CD4-positive, CD25-positive, alpha-beta regulatory T cell (primary cell): ENCODE measurements at regions not wholly inside any gene's neighbourhood (a gene's known extent, or its start where the extent isn't known, plus 50 kb on each side); places are given as distances from the start of the nearest gene placed in this dataset.

Source experiments
- ATAC-seq, 2 donors: fragments of 150-1000 bp; cut with Tn5 transposase; one replicate each; pipeline ENCODE4 v1.10.0; 2021; ENCODE audit warnings: low read depth in 2 of 2, moderate number of reproducible peaks in 2 of 2, moderate library complexity in 1 of 2
- DNase-seq, 3 donors: peaks; one replicate each; pipeline versions ENCODE4 v3.0.0 to v3.0.0-alpha.2; 2012 to 2022; ENCODE audit warnings: mixed read lengths in 1 of 3
- H3K27ac ChIP-seq: one replicate; pipeline ENCODE4 v1.7.0; 2013; ENCODE audit warnings: mild to moderate bottlenecking, low read length; ENCODE audit not compliant: insufficient read depth, poor library complexity, severe bottlenecking
- H3K27me3 ChIP-seq: one replicate; pipeline ENCODE4 v1.7.0; 2013; ENCODE audit warnings: low read length; ENCODE audit not compliant: control insufficient read depth, insufficient read depth
- H3K36me3 ChIP-seq: one replicate; pipeline ENCODE4 v1.7.0; 2013; ENCODE audit warnings: mild to moderate bottlenecking, low read length, moderate library complexity; ENCODE audit not compliant: control insufficient read depth, insufficient read depth
- H3K4me1 ChIP-seq: 2 replicates; pipeline ENCODE4 v1.7.0; 2013; ENCODE audit warnings: mild to moderate bottlenecking, low read length; ENCODE audit not compliant: insufficient read depth, control insufficient read depth, poor library complexity, severe bottlenecking
- H3K4me3 ChIP-seq: one replicate; pipeline ENCODE4 v1.7.0; 2013; ENCODE audit warnings: low read depth, mild to moderate bottlenecking, low read length, moderate library complexity
- H3K9me3 ChIP-seq, 2 experiments: 1 replicate in 1 of 2; 2 replicates in 1 of 2; pipeline ENCODE4 v1.7.0; 2013; ENCODE audit warnings: low read length in 2 of 2, mild to moderate bottlenecking in 1 of 2, moderate library complexity in 1 of 2; ENCODE audit not compliant: control insufficient read depth in 2 of 2
- H3K27ac Mint-ChIP-seq, 3 donors: one replicate each; pipeline ENCODE4 v1.8.0; 2020 to 2022; ENCODE audit warnings: mild to moderate bottlenecking in 3 of 3, mixed read lengths in 3 of 3, moderate library complexity in 2 of 3
- H3K27me3 Mint-ChIP-seq: one replicate; pipeline ENCODE4 v1.8.0; 2022; ENCODE audit warnings: mild to moderate bottlenecking, mixed read lengths
- H3K36me3 Mint-ChIP-seq: one replicate; pipeline ENCODE4 v1.8.0; 2020; ENCODE audit warnings: mixed read lengths
- H3K4me1 Mint-ChIP-seq, 4 donors: one replicate each; pipeline ENCODE4 v1.8.0; 2020 to 2022; ENCODE audit warnings: mixed read lengths in 4 of 4, mild to moderate bottlenecking in 1 of 4
- H3K4me3 Mint-ChIP-seq, 4 donors: one replicate each; pipeline ENCODE4 v1.8.0; 2020 to 2022; ENCODE audit warnings: mild to moderate bottlenecking in 4 of 4, mixed read lengths in 4 of 4, moderate library complexity in 3 of 4
- H3K9me3 Mint-ChIP-seq, 7 donors: one replicate each; pipeline ENCODE4 v1.8.0; 2020 to 2022; ENCODE audit warnings: mixed read lengths in 7 of 7, mild to moderate bottlenecking in 3 of 7, moderate library complexity in 2 of 7

DNA sequence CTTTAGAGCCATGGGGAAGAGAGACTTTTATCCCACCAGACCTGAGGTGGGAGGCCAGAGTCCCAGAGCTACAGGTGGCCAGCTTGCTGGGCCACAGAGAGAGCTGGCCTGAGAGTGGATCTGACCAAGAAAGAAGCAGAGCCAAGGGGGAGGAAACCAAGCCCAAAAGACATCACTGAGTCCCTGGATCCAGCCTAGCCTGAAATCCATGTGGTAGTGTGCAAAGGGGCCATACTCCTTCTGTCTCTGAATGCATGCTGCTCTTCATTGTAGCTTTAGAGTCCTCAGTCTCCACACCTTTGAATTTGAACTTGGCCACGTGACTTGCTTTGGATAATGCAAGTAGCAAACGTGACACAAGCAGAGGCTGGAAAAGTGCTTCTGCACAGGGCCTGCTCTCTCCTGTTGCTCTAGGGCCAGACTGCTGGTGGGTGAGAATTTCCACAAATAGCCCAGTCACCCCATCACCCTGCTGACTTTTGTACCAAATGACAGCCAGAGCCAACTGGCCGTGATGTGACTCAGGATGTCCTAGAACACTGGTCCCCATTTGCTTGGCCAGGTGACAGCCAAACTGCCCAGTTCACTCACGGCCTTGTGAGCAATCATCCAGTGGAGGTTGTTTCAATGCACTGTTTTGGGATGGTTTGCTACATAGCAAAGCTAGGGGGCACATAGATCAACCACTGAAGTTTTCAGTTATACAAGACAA lies 93.6 kb downstream of the DHCR7 start:
- Histone ChIP-seq H3K36me3 (no peaks in the 10 kb centered on the region), H3K9me3 (no peaks in the 10 kb centered on the region), H3K4me1 (no peaks in the 10 kb centered on the region), H3K27ac (no peak overlapping the region), H3K4me3 (no peak overlapping the region), H3K27me3 (no peaks in the 10 kb centered on the region)
- ATAC-seq (no peak), DNase-seq (no peak)
- H3K9me3 Mint-ChIP-seq, result peaks cover 0 to 6% (median 0%) of the 10 kb centered on the region in 7 donors
- no peak overlapping the region for H3K4me3 Mint-ChIP-seq
- H3K4me1 Mint-ChIP-seq, result no peaks in the 10 kb centered on the region
- H3K27me3 Mint-ChIP-seq, result no peaks in the 10 kb centered on the region
- H3K27ac Mint-ChIP-seq, result no peak overlapping the region
- no peaks in the 10 kb centered on the region for H3K36me3 Mint-ChIP-seq

GRCh38 chr11:71352748-71353147 lies 95.4 kb downstream of the DHCR7 start:
- no peak for ATAC-seq
- Mint-ChIP-seq H3K4me3 (no peak overlapping the region), H3K27me3 (no peaks in the 10 kb centered on the region), H3K36me3 (no peaks in the 10 kb centered on the region), H3K27ac (peak overlapping the region in 1 of 3 donors; percentile 7), H3K4me1 (no peaks in the 10 kb centered on the region), H3K9me3 (peaks cover 0 to 7% (median 0%) of the 10 kb centered on the region in 7 donors)
- Histone ChIP-seq H3K27ac (no peak overlapping the region), H3K4me3 (no peak overlapping the region), H3K27me3 (no peaks in the 10 kb centered on the region), H3K9me3 (no peaks in the 10 kb centered on the region), H3K36me3 (no peaks in the 10 kb centered on the region), H3K4me1 (no peaks in the 10 kb centered on the region)
- no peak for DNase-seq

GRCh38 chr11:71352226-71352625 lies 96.0 kb downstream of the DHCR7 start:
- DNase-seq, result no peak
- Histone ChIP-seq H3K4me1 (no peaks in the 10 kb centered on the region), H3K9me3 (no peaks in the 10 kb centered on the region), H3K27ac (no peak overlapping the region), H3K36me3 (no peaks in the 10 kb centered on the region), H3K4me3 (no peak overlapping the region), H3K27me3 (no peaks in the 10 kb centered on the region)
- no peak for ATAC-seq
- Mint-ChIP-seq H3K9me3 (peaks cover 0 to 9% (median 0%) of the 10 kb centered on the region in 7 donors), H3K4me1 (no peaks in the 10 kb centered on the region), H3K27ac (no peak overlapping the region), H3K36me3 (no peaks in the 10 kb centered on the region), H3K4me3 (no peak overlapping the region), H3K27me3 (no peaks in the 10 kb centered on the region)

- peaks cover 0 to 9% (median 0%) of the 10 kb centered on the region in 7 donors for H3K9me3 Mint-ChIP-seq
- no peaks in the 10 kb centered on the region for H3K9me3 ChIP-seq
- H3K4me1 ChIP-seq, result no peaks in the 10 kb centered on the region
- no peaks in the 10 kb centered on the region for H3K27me3 Mint-ChIP-seq
- H3K4me3 ChIP-seq, result no peak overlapping the region
- H3K27ac ChIP-seq, result no peak overlapping the region
- no peak overlapping the region for H3K4me3 Mint-ChIP-seq
- no peaks in the 10 kb centered on the region for H3K36me3 Mint-ChIP-seq
- H3K4me1 Mint-ChIP-seq, result no peaks in the 10 kb centered on the region
- H3K36me3 ChIP-seq, result no peaks in the 10 kb centered on the region
- no peaks in the 10 kb centered on the region for H3K27me3 ChIP-seq
- DNase-seq (no peak), ATAC-seq (no peak)
- no peak overlapping the region for H3K27ac Mint-ChIP-seq
Observed at GRCh38 chr11:71349627-71350026, 97.2 kb upstream of the SHANK2 start.

DNA sequence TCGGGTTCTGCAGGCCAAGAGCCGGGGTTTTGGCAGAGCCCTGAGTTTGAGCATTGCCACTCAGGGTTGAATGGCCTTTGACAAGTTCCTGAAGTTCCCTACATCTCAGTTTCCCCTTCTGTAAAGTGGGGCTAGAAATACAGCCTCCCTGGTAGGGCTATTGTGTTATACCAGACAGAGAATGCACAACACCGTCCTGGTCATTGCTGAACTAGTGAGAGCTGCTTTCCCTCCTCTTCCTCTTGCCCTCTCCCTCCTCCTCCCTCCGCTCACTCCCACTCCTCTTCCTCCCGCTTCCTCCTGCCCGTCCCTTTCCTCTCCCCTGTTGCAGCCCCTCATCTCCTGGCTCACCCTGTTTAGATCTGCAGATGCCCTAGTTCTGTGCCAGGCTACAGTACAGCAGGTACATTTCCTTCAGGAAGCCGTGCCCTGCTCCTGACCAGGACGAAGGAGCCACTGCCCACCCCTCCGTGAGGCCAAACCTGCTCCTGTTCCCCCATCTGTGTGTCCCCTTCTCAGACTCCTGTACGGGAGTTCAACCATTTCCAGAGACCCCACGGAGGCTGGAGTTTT lies 91.5 kb upstream of the SHANK2 start:
- peaks cover 0 to 7% (median 0%) of the 10 kb centered on the region in 7 donors for H3K9me3 Mint-ChIP-seq
- no peaks in the 10 kb centered on the region for H3K4me1 ChIP-seq
- peaks cover 9% of the 10 kb centered on the region for H3K27me3 Mint-ChIP-seq
- no peaks in the 10 kb centered on the region for H3K36me3 Mint-ChIP-seq
- H3K4me3 ChIP-seq, result no peak overlapping the region
- no peak overlapping the region for H3K4me3 Mint-ChIP-seq
- H3K27me3 ChIP-seq, result no peaks in the 10 kb centered on the region
- H3K27ac Mint-ChIP-seq, result no peak overlapping the region
- DNase-seq, result no peak
- no peaks in the 10 kb centered on the region for H3K36me3 ChIP-seq
- ATAC-seq, result no peak
- H3K4me1 Mint-ChIP-seq, result no peaks in the 10 kb centered on the region
- no peak overlapping the region for H3K27ac ChIP-seq
- no peaks in the 10 kb centered on the region for H3K9me3 ChIP-seq

DNA sequence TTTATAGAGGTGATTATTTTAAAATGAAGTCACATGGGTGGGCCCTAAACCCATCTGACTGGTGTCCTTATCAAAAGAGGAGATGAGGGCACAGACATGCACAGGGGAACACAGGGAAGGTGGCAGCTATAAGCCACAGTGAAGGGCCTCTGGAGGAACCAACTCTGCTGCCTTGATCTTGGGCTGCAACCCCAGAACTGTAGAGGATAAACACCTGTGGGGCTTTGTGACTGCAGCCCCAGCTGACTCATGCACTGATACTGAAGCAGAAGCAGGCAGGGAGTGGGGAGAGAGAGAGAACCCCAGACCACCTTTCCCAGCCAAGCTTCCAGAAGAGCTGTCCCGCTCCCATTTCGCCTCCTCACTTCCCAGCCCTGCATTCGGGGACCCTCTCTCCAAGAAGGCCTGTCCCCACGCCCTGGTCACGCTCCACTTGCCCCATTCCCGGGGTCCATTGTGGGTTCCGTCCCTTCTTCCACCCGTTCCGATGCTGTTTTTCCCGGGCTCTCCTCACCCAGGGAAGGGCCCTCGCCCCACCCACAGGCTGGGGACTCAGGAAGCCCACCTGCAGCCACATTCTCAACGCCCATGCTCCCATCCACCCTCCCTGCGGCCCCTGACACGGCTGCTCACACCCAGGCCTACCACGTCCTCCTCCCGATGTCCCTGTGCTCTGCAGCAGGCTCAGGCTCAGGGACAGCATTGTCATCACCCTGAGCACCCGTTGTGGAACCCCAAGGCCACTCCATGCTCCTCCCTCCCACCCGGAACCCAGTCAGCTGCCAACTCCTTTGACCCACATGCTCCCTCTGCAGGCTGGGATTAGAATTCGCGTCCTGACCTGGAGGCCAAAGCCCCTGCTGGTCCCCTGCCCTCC lies 90.8 kb upstream of the SHANK2 start:
- H3K36me3 ChIP-seq, result no peaks in the 10 kb centered on the region
- H3K27ac ChIP-seq, result no peak overlapping the region
- no peaks in the 10 kb centered on the region for H3K4me1 Mint-ChIP-seq
- peaks cover 0 to 6% (median 0%) of the 10 kb centered on the region in 7 donors for H3K9me3 Mint-ChIP-seq
- no peaks in the 10 kb centered on the region for H3K27me3 ChIP-seq
- no peaks in the 10 kb centered on the region for H3K36me3 Mint-ChIP-seq
- H3K4me3 Mint-ChIP-seq, result no peak overlapping the region
- peaks cover 9% of the 10 kb centered on the region for H3K27me3 Mint-ChIP-seq
- H3K4me3 ChIP-seq, result no peak overlapping the region
- no peak for ATAC-seq
- DNase-seq, result no peak
- H3K4me1 ChIP-seq, result no peaks in the 10 kb centered on the region
- H3K27ac Mint-ChIP-seq, result peak overlapping the region in 1 of 3 donors; percentile 61
- no peaks in the 10 kb centered on the region for H3K9me3 ChIP-seq

- Mint-ChIP-seq H3K36me3 (no peaks in the 10 kb centered on the region), H3K27ac (no peak overlapping the region), H3K27me3 (peaks cover 9% of the 10 kb centered on the region), H3K4me3 (no peak overlapping the region), H3K4me1 (no peaks in the 10 kb centered on the region), H3K9me3 (peaks cover 0 to 3% (median 0%) of the 10 kb centered on the region in 7 donors)
- DNase-seq, result no peak
- Histone ChIP-seq H3K36me3 (no peaks in the 10 kb centered on the region), H3K9me3 (no peaks in the 10 kb centered on the region), H3K4me1 (no peaks in the 10 kb centered on the region), H3K4me3 (no peak overlapping the region), H3K27me3 (no peaks in the 10 kb centered on the region), H3K27ac (no peak overlapping the region)
- no peak for ATAC-seq
Observed at GRCh38 chr11:71342116-71342515, 89.7 kb upstream of the SHANK2 start.
